SU-DHL-6 (cell line): ENCODE measurements at regions not wholly inside any gene's neighbourhood (a gene's known extent, or its start where the extent isn't known, plus 50 kb on each side); places are given as distances from the start of the nearest gene placed in this dataset.

Source experiments
- H2AFZ ChIP-seq: fragments of 200-600 bp; sonication (generic); 2 replicates; pipeline ENCODE4 v1.6.1; 2014; ENCODE audit warnings: low read depth, mild to moderate bottlenecking, moderate library complexity, mixed read lengths, antibody characterized with exemption, low read length; ENCODE audit not compliant: severe bottlenecking
- H3F3A ChIP-seq: fragments of 200-600 bp; shearing (Covaris generic); 2 replicates; pipeline ENCODE4 v1.6.0; 2016; ENCODE audit warnings: antibody characterized with exemption, mild to moderate bottlenecking; ENCODE audit not compliant: insufficient read depth
- H3K27ac ChIP-seq: fragments of 200-600 bp; sonication (generic); 2 replicates; pipeline ENCODE4 v1.5.1; 2016; ENCODE audit warnings: low read depth, mild to moderate bottlenecking, low read length, moderate library complexity, mixed read lengths
- H3K27me3 ChIP-seq: fragments of 200-600 bp; sonication (generic), shearing (Covaris generic); 2 replicates; pipeline ENCODE4 v1.6.0; 2014; ENCODE audit warnings: mild to moderate bottlenecking, low read length
- H3K36me3 ChIP-seq: fragments of 200-600 bp; sonication (generic); 2 replicates; pipeline ENCODE4 v1.6.1; 2014; ENCODE audit warnings: mild to moderate bottlenecking, low read length, mixed read lengths
- H3K4me2 ChIP-seq: fragments of 300-600, 200-600 bp; shearing (Covaris generic), sonication (generic); 2 replicates; pipeline ENCODE4 v1.6.0; 2014; ENCODE audit warnings: low read length, low read depth, mild to moderate bottlenecking; ENCODE audit not compliant: poor library complexity, severe bottlenecking
- H3K4me3 ChIP-seq: fragments of 200-600 bp; sonication (generic); 2 replicates; pipeline ENCODE4 v1.5.1; 2014; ENCODE audit warnings: antibody characterized with exemption, low read length, mild to moderate bottlenecking, mixed read lengths; ENCODE audit not compliant: insufficient read depth, poor library complexity, severe bottlenecking
- H3K79me2 ChIP-seq: fragments of 200-600 bp; sonication (generic); 2 replicates; pipeline ENCODE4 v1.6.1; 2014; ENCODE audit warnings: mild to moderate bottlenecking, low read length, moderate library complexity; ENCODE audit not compliant: insufficient read depth
- H3K9ac ChIP-seq: fragments of 200-600 bp; sonication (generic); 2 replicates; pipeline ENCODE4 v1.7.0; 2014; ENCODE audit warnings: mild to moderate bottlenecking, low read length
- H3K9me2 ChIP-seq: fragments of 200-600 bp; sonication (generic); replicated peaks from 2 replicates; pipeline ENCODE4 v1.6.1; 2014; ENCODE audit warnings: low read length; ENCODE audit not compliant: insufficient read depth
- H3K9me3 ChIP-seq: fragments of 200-600 bp; sonication (generic); 2 replicates; pipeline ENCODE4 v1.6.1; 2014; ENCODE audit warnings: low read length, mixed read lengths; ENCODE audit not compliant: insufficient read depth
- H4K20me1 ChIP-seq: fragments of 200-600 bp; sonication (generic); 2 replicates; pipeline ENCODE4 v1.6.1; 2014; ENCODE audit warnings: low read depth, mild to moderate bottlenecking, antibody characterized with exemption, low read length, moderate library complexity, mixed read lengths
- EZH2phosphoT487 ChIP-seq: fragments of 200-600 bp; sonication (generic), shearing (Covaris generic); conservative IDR thresholded peaks from 2 replicates; pipeline ENCODE4 v1.6.1; 2018; ENCODE audit warnings: mild to moderate bottlenecking, antibody characterized with exemption, low read length, moderate library complexity, mixed read lengths
- TF ChIP-seq, protein P1 (sequence below): fragments of 200-600 bp; sonication (generic); IDR thresholded peaks from one replicate; pipeline ENCODE4 v1.5.1; 2017; ENCODE audit warnings: antibody characterized with exemption, mild to moderate bottlenecking, low read length, moderate library complexity; ENCODE audit not compliant: insufficient read depth, poor library complexity, severe bottlenecking

DNA sequence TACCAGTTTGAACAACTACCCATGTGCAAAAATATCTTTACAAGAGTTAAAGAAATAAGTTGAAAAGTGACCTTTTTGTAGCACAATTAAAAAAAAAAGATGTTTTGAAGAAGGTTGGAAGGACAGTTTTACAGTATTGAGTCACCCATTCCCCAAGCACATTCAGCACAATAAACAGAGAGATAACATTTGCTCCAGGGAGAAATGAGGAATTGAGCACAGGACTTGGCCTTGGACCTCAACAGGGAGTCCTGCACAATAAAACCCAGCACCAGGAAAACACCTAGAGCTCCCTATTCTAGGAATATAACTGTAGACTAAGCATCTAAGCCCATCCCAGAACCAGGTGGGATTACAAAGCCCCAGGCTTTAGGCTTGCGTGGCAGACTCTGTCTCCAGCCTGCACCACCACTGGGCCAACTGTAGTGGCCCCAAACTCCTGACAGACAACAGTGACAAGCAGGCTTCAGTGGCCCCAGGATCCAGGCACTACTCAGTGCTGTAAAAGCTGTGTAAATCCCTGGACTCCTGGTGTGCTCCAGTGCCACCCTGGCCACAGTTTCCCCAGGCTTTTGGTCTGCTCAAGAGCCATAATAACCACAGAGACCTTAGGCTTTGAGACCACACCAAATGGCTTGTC lies 857.2 kb downstream of the SLITRK1 start:
- Histone ChIP-seq H3K4me3 (no peak overlapping the region), H3K4me2 (no peak overlapping the region), H3F3A (no peaks in the 10 kb centered on the region), H3K79me2 (no peaks in the 10 kb centered on the region), H3K27ac (no peak overlapping the region), H3K36me3 (no peaks in the 10 kb centered on the region), H2AFZ (no peak overlapping the region), H3K9me2 (no peaks in the 10 kb centered on the region), H3K9ac (no peak overlapping the region), H3K27me3 (no peaks in the 10 kb centered on the region), H4K20me1 (no peaks in the 10 kb centered on the region), H3K9me3 (no peaks in the 10 kb centered on the region)
- no peak for TF ChIP-seq EZH2phosphoT487
- TF ChIP-seq, protein P1, sequence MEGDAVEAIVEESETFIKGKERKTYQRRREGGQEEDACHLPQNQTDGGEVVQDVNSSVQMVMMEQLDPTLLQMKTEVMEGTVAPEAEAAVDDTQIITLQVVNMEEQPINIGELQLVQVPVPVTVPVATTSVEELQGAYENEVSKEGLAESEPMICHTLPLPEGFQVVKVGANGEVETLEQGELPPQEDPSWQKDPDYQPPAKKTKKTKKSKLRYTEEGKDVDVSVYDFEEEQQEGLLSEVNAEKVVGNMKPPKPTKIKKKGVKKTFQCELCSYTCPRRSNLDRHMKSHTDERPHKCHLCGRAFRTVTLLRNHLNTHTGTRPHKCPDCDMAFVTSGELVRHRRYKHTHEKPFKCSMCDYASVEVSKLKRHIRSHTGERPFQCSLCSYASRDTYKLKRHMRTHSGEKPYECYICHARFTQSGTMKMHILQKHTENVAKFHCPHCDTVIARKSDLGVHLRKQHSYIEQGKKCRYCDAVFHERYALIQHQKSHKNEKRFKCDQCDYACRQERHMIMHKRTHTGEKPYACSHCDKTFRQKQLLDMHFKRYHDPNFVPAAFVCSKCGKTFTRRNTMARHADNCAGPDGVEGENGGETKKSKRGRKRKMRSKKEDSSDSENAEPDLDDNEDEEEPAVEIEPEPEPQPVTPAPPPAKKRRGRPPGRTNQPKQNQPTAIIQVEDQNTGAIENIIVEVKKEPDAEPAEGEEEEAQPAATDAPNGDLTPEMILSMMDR: no peak

DNA sequence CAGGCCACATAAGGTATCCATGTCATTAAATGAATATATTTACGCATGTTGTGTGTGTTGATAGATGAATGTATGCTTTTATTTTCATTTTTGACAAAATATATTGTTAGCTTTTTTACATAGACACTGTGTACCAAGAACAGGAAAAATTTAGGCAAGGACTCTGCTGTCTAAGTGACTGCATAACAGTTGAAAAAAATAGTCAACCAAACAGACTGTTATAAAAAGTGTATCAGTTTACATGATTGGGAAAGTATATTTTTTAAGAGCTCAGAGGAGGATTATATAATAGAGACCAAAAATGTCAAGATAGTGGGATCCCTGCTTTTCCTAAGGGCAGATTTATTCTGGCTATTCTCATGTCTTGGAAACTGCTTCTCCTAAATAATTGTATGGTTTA lies 858.0 kb downstream of the SLITRK1 start:
- no peak overlapping the region for H2AFZ ChIP-seq
- TF ChIP-seq, protein P1: no peak
- no peak for TF ChIP-seq EZH2phosphoT487
- no peak overlapping the region for H3K4me3 ChIP-seq

DNA sequence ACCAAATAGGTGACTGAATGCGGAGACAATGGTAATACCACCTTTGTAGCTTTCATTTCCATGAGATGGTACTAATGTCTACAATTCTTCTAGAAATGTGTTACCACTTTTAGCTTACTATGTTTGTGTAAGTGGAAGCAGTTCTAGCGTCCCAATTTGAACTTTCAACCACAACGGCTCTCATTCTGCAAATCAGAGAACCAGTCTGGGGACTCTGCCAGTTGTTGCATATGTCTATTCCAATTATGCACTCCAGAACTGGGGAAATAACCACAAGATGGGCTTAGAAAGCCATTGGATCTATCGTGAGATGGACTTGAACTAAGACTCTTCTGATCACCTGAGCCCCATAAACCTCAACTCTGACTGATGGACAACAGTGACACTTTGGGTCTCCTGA lies 862.3 kb downstream of the SLITRK1 start:
- TF ChIP-seq, protein P1: no peak
- no peak for TF ChIP-seq EZH2phosphoT487
- no peaks in the 10 kb centered on the region for H3K27me3 ChIP-seq
- H3F3A ChIP-seq: no peaks in the 10 kb centered on the region
- H3K9me2 ChIP-seq: no peaks in the 10 kb centered on the region
- no peak overlapping the region for H2AFZ ChIP-seq
- no peaks in the 10 kb centered on the region for H4K20me1 ChIP-seq
- H3K4me3 ChIP-seq: no peak overlapping the region
- no peaks in the 10 kb centered on the region for H3K79me2 ChIP-seq
- H3K9ac ChIP-seq: no peak overlapping the region
- no peaks in the 10 kb centered on the region for H3K9me3 ChIP-seq
- no peak overlapping the region for H3K4me2 ChIP-seq
- no peak overlapping the region for H3K27ac ChIP-seq
- H3K36me3 ChIP-seq: no peaks in the 10 kb centered on the region

More for the DNA sequence above, 858.0 kb downstream of the SLITRK1 start:
- no peaks in the 10 kb centered on the region for H3K36me3 ChIP-seq
- no peak overlapping the region for H3K4me2 ChIP-seq
- H3K27ac ChIP-seq: no peak overlapping the region
- no peaks in the 10 kb centered on the region for H3K9me2 ChIP-seq
- no peak overlapping the region for H3K9ac ChIP-seq
- no peaks in the 10 kb centered on the region for H3K9me3 ChIP-seq
- no peaks in the 10 kb centered on the region for H4K20me1 ChIP-seq
- H3K79me2 ChIP-seq: no peaks in the 10 kb centered on the region
- no peaks in the 10 kb centered on the region for H3F3A ChIP-seq
- no peaks in the 10 kb centered on the region for H3K27me3 ChIP-seq
